Keratinocyte (primary cell): ENCODE measurements at regions not wholly inside any gene's neighbourhood (a gene's known extent, or its start where the extent isn't known, plus 50 kb on each side); places are given as distances from the start of the nearest gene placed in this dataset.

Source experiments
- DNase-seq: peaks from one replicate; pipeline ENCODE4 v3.0.0-alpha.2; 2011; ENCODE audit warnings: low read depth, missing footprints, low spot score
- FAIRE-seq: peaks from 2 replicates; lab custom pipeline; 2011; peaks lifted over from hg19 to GRCh38; lab: Jason Lieb, UNC
- H2AFZ ChIP-seq: 2 replicates; pipeline ENCODE4 v1.6.0; 2012; ENCODE audit warnings: low read length, control low read depth, inconsistent platforms; ENCODE audit not compliant: control insufficient read depth
- H3K27ac ChIP-seq: 2 replicates; pipeline ENCODE4 v1.5.1; 2011; ENCODE audit warnings: low read length; ENCODE audit not compliant: control insufficient read depth, insufficient read depth
- H3K27me3 ChIP-seq: 3 replicates; pipeline ENCODE4 v1.6.0; 2011; ENCODE audit warnings: low read length; ENCODE audit not compliant: control insufficient read depth, insufficient read depth; ENCODE audit errors: extremely low read depth
- H3K36me3 ChIP-seq, 2 experiments: 2 replicates in 1 of 2; 3 replicates in 1 of 2; pipeline ENCODE4 v1.5.1; 2011; ENCODE audit warnings: low read length in 2 of 2, mild to moderate bottlenecking in 1 of 2; ENCODE audit not compliant: control insufficient read depth in 2 of 2, insufficient read depth in 2 of 2; ENCODE audit errors: extremely low read depth in 1 of 2
- H3K4me1 ChIP-seq: 3 replicates; pipeline ENCODE4 v1.5.1; 2011; ENCODE audit warnings: low read length; ENCODE audit not compliant: control insufficient read depth, insufficient read depth; ENCODE audit errors: extremely low read depth
- H3K4me2 ChIP-seq: 3 replicates; pipeline ENCODE4 v1.6.0; 2011; ENCODE audit warnings: low read depth, low read length; ENCODE audit not compliant: control insufficient read depth, insufficient read depth; ENCODE audit errors: extremely low read depth
- H3K4me3 ChIP-seq, 3 experiments: fragments of 200-600 bp in 1 of 3; sonication (generic) in 1 of 3; 2 replicates in 2 of 3; 3 replicates in 1 of 3; pipeline ENCODE4 v1.5.1; 2011 to 2016; ENCODE audit warnings: low read length in 3 of 3, mild to moderate bottlenecking in 3 of 3, control low read depth in 2 of 3, inconsistent platforms in 1 of 3, low read depth in 1 of 3, mixed read lengths in 1 of 3, mixed run types in 1 of 3, moderate library complexity in 1 of 3; ENCODE audit not compliant: control insufficient read depth in 2 of 3, insufficient read depth in 2 of 3; ENCODE audit errors: extremely low read depth in 1 of 3
- H3K79me2 ChIP-seq: 2 replicates; pipeline ENCODE4 v1.6.0; 2012; ENCODE audit warnings: low read length; ENCODE audit not compliant: control insufficient read depth, insufficient read depth
- H3K9ac ChIP-seq: 3 replicates; pipeline ENCODE4 v1.6.0; 2011; ENCODE audit warnings: low read length; ENCODE audit not compliant: control insufficient read depth, insufficient read depth; ENCODE audit errors: extremely low read depth
- H3K9me1 ChIP-seq: 3 replicates; pipeline ENCODE4 v1.6.0; 2011; ENCODE audit warnings: low read length; ENCODE audit not compliant: control insufficient read depth, insufficient read depth; ENCODE audit errors: extremely low read depth
- H3K9me3 ChIP-seq: 2 replicates; pipeline ENCODE4 v1.5.1; 2012; ENCODE audit warnings: low read depth, low read length; ENCODE audit not compliant: control insufficient read depth
- H4K20me1 ChIP-seq: 3 replicates; pipeline ENCODE4 v1.6.0; 2011; ENCODE audit warnings: low read length; ENCODE audit not compliant: control insufficient read depth, insufficient read depth; ENCODE audit errors: extremely low read depth
- EZH2 ChIP-seq: IDR thresholded peaks from one replicate; pipeline ENCODE4 v1.6.1; 2012; ENCODE audit warnings: inconsistent platforms, mild to moderate bottlenecking, low read length, moderate library complexity
- dilution Hi-C: fragments of 300-500 bp; cut with MboI; formaldehyde crosslinking; loops from one replicate; pipeline ENCODE4 v1.7.0; 2020; ENCODE audit warnings: low sequenced_read_pairs; ENCODE audit not compliant: extremely low pct_ligation_motif_present
- TF ChIP-seq, protein P1 (sequence below), 3 experiments: IDR thresholded peaks in 1 of 3; conservative IDR thresholded peaks in 1 of 3; optimal IDR thresholded peaks in 1 of 3; 2 replicates in 2 of 3; 3 replicates in 1 of 3; pipeline versions ENCODE3 to v1.5.1; 2011; ENCODE audit warnings: low read length in 3 of 3, mild to moderate bottlenecking in 3 of 3, moderate library complexity in 2 of 3, control low read depth in 1 of 3, inconsistent platforms in 1 of 3; ENCODE audit not compliant: insufficient read depth in 2 of 3; ENCODE audit errors: extremely low read depth in 1 of 3

DNA sequence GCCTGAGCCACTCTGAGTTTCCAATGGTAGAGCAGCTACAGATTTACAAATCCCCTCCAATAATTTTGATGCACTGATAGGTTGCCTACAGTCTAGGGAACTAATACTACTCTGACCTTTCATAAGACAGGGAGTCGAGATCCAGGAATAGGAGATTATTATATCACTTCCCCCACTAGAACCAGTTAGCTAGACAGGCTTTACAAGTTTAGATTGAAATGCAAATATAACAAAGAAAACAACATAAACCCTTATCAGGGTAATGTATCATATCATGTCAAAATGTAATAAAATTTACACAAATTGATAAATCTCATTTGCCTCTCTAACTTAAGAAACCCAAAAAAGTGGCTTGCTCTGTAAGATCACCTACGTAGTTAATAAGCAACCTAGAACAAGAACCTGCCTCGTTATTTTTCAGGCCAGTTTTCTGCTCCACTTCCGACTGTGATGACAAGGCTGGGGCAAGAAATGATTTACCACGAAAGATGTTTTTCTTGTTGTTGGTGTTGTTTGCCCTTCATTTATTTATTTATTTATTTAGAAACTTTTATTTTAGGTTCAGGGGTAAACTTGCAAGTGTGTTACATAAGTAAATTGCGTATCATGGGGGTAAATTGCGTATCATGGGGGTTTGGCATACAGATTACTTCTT lies 504.2 kb upstream of the ID4 start:
- Histone ChIP-seq H4K20me1 (no peaks in the 10 kb centered on the region), H3K4me2 (no peak overlapping the region), H3K4me1 (no peaks in the 10 kb centered on the region), H2AFZ (no peak overlapping the region), H3K4me3 (no peak overlapping the region), H3K27ac (no peak overlapping the region), H3K36me3 (no peaks in the 10 kb centered on the region), H3K9ac (no peak overlapping the region), H3K9me3 (no peaks in the 10 kb centered on the region), H3K9me1 (no peaks in the 10 kb centered on the region), H3K79me2 (no peaks in the 10 kb centered on the region), H3K27me3 (no peaks in the 10 kb centered on the region)
- dilution Hi-C loops: no loop called here
- FAIRE-seq (no peak), DNase-seq (no peak)
- TF ChIP-seq, protein P1, sequence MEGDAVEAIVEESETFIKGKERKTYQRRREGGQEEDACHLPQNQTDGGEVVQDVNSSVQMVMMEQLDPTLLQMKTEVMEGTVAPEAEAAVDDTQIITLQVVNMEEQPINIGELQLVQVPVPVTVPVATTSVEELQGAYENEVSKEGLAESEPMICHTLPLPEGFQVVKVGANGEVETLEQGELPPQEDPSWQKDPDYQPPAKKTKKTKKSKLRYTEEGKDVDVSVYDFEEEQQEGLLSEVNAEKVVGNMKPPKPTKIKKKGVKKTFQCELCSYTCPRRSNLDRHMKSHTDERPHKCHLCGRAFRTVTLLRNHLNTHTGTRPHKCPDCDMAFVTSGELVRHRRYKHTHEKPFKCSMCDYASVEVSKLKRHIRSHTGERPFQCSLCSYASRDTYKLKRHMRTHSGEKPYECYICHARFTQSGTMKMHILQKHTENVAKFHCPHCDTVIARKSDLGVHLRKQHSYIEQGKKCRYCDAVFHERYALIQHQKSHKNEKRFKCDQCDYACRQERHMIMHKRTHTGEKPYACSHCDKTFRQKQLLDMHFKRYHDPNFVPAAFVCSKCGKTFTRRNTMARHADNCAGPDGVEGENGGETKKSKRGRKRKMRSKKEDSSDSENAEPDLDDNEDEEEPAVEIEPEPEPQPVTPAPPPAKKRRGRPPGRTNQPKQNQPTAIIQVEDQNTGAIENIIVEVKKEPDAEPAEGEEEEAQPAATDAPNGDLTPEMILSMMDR (optimal IDR thresholded peaks at IDR 0.05 in 1 of 3, IDR thresholded peaks at IDR 0.05 in 1 of 3, conservative IDR thresholded peaks at IDR 0.05 in 1 of 3; ENCODE audit: extremely low read depth in 1 of 3, insufficient read depth in 2 of 3, low read length in 3 of 3): no peak

DNA sequence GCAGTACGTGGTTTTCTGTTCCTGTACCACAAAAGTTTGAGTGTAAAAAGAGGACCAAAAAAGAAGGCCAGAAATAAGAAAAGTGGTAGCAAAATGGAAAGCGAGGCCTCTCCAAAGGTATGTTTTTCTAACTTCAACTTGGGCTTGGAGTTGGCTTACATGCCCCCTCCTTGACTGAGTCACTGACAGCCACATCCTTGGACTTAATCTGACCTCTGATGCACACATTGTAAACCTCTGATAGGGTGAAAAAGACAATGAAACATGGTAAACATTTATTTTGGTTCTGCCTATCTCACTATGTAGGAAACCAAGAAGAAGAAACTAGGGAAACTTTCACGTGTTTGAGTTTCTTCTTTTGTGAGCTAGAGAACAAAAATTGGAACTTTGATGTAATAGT lies 503.2 kb upstream of the ID4 start:
- dilution Hi-C loops: no loop called here
- TF ChIP-seq, protein P1 (optimal IDR thresholded peaks at IDR 0.05 in 1 of 3, IDR thresholded peaks at IDR 0.05 in 1 of 3, conservative IDR thresholded peaks at IDR 0.05 in 1 of 3; ENCODE audit: extremely low read depth in 1 of 3, insufficient read depth in 2 of 3, low read length in 3 of 3): no peak
- no peak for TF ChIP-seq EZH2
- Histone ChIP-seq H3K9ac (no peak overlapping the region), H3K79me2 (no peaks in the 10 kb centered on the region), H3K36me3 (no peaks in the 10 kb centered on the region), H3K4me1 (no peaks in the 10 kb centered on the region), H3K4me2 (no peak overlapping the region), H3K4me3 (no peak overlapping the region), H3K27ac (no peak overlapping the region), H3K9me1 (no peaks in the 10 kb centered on the region), H4K20me1 (no peaks in the 10 kb centered on the region), H3K27me3 (no peaks in the 10 kb centered on the region), H3K9me3 (no peaks in the 10 kb centered on the region), H2AFZ (no peak overlapping the region)
- no peak for FAIRE-seq
- no peak for DNase-seq
